ENCODE measurements at regions not wholly inside any gene's neighbourhood (a gene's known extent, or its start where the extent isn't known, plus 50 kb on each side); places are given as distances from the start of the nearest gene placed in this dataset.

DNA sequence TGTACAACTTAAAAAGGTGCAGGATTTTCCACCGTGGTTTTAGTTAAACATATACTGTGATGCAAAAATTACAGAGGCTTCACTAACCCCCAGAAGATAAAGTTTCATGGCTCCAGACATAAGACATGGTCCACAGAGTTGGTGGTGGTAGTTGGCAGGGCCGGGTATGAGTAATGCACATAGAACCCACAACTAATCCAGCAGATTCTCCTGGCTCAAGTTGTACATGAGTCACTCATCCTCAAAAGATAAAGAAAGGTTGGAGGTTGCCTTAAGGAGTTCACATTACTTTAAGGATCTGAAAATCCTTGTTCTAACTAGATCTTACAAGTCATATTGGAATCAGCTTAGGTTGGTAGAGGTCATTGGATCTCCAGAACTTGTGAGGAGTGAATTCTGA, 98.3 kb upstream of the ZBTB20 start:
- TF ChIP-seq POLR2A (IDR thresholded peaks at IDR 0.05): no peak
- TF ChIP-seq, protein P1, sequence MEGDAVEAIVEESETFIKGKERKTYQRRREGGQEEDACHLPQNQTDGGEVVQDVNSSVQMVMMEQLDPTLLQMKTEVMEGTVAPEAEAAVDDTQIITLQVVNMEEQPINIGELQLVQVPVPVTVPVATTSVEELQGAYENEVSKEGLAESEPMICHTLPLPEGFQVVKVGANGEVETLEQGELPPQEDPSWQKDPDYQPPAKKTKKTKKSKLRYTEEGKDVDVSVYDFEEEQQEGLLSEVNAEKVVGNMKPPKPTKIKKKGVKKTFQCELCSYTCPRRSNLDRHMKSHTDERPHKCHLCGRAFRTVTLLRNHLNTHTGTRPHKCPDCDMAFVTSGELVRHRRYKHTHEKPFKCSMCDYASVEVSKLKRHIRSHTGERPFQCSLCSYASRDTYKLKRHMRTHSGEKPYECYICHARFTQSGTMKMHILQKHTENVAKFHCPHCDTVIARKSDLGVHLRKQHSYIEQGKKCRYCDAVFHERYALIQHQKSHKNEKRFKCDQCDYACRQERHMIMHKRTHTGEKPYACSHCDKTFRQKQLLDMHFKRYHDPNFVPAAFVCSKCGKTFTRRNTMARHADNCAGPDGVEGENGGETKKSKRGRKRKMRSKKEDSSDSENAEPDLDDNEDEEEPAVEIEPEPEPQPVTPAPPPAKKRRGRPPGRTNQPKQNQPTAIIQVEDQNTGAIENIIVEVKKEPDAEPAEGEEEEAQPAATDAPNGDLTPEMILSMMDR (IDR thresholded peaks at IDR 0.05): no peak
- peak overlapping the region in 5 of 12 donors; percentile 33 to 68 (median 57) for H3K27ac ChIP-seq
- DNase-seq (peak in 2 of 5 donors; percentile 21 to 51), ATAC-seq (peak in 2 of 4 donors; percentile 69 to 86)
- intact Hi-C loops (cut with DNase I): loop anchor here in 1 of 10 donors (2.0 kb wide), 1 partner anchor 55 kb away; no protein-coding TSS in a partner anchor
- peaks cover 0 to 5% (median 0%) of the 10 kb centered on the region in 12 donors for H3K9me3 ChIP-seq
- no peaks in the 10 kb centered on the region for H3K36me3 ChIP-seq
- peaks cover 0 to 20% (median 4%) of the 10 kb centered on the region in 12 donors for H3K4me1 ChIP-seq
- no peaks in the 10 kb centered on the region for H3K27me3 ChIP-seq
- 94 to 95% (median 94%) methylated on average over 2 of the region's 2 CpGs for WGBS, 4 donors
- no peak overlapping the region for H3K4me3 ChIP-seq

DNA sequence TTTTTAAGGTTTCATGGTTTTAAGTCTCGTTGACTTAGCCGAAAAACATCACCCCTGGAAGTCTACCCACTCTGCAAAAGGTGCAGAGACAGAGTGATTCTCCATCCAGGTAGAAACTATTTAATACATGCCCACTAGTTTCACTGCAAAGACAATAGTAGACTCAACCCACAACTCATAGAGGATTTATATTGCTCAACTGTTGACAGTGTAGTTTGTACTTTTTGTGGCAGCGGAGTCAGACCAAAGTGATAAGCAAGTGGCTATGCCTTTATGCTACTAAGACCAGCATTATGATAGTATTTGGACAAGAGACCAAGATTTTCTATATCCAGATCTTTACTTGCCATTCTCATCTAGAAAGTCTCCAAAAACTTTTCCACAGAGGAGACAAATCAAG, 98.8 kb upstream of the ZBTB20 start:
- Histone ChIP-seq H3K27ac (peak overlapping the region in 6 of 12 donors; percentile 33 to 68 (median 58)), H3K36me3 (no peaks in the 10 kb centered on the region), H3K4me3 (no peak overlapping the region), H3K4me1 (peaks cover 0 to 20% (median 3%) of the 10 kb centered on the region in 12 donors), H3K9me3 (peaks cover 0 to 5% (median 0%) of the 10 kb centered on the region in 12 donors), H3K27me3 (no peaks in the 10 kb centered on the region)
- DNase-seq (no peak), ATAC-seq (no peak)
- TF ChIP-seq, protein P1 (IDR thresholded peaks at IDR 0.05): no peak
- TF ChIP-seq POLR2A (IDR thresholded peaks at IDR 0.05): no peak
- intact Hi-C loops (cut with DNase I): loop anchor here in 1 of 10 donors (2.0 kb wide), 1 partner anchor 55 kb away; no protein-coding TSS in a partner anchor
- WGBS, 4 donors: 95 to 99% (median 98%) methylated on average over 3 of the region's 3 CpGs

- intact Hi-C loops (cut with DNase I): no loop called here
- DNase-seq: no peak
- no peaks in the 10 kb centered on the region for H3K36me3 ChIP-seq
- 58 to 70% (median 61%) methylated on average over 3 of the region's 3 CpGs for WGBS, 4 donors
- ATAC-seq: peak in 3 of 4 donors; percentile 55 to 81 (median 77)
- H3K4me1 ChIP-seq: peaks cover 0 to 20% (median 3%) of the 10 kb centered on the region in 12 donors
- H3K27me3 ChIP-seq: no peaks in the 10 kb centered on the region
- no peak overlapping the region for H3K4me3 ChIP-seq
- peaks cover 0 to 5% (median 0%) of the 10 kb centered on the region in 12 donors for H3K9me3 ChIP-seq
- TF ChIP-seq, protein P1 (IDR thresholded peaks at IDR 0.05): no peak
- TF ChIP-seq POLR2A (IDR thresholded peaks at IDR 0.05): no peak
- peak overlapping the region in 6 of 12 donors; percentile 19 to 68 (median 58) for H3K27ac ChIP-seq
Measured at GRCh38 chr3:115246461-115247020, 99.5 kb upstream of the ZBTB20 start.

DNA sequence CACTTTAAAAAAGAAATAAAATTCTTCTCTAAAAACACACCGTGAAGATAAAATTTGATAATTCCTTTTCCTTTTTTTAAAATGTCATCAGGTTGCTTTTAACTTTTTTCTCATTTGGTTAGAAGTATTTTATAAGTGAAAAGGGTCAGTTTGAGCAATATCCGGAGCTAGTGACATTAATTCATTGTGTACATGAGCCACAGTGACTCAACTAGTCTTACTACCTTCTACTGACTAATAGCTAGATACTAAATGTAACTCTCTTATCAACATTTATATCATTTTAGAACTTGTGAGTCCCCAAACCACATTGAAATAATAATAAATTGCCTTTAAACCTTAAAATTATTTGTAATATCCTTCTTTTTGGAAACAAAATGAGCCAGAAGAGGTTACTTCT, 101.2 kb upstream of the ZBTB20 start:
- peaks cover 0 to 16% (median 2%) of the 10 kb centered on the region in 12 donors for H3K4me1 ChIP-seq
- H3K36me3 ChIP-seq: no peaks in the 10 kb centered on the region
- H3K27ac ChIP-seq: no peak overlapping the region
- H3K9me3 ChIP-seq: peaks cover 0 to 5% (median 0%) of the 10 kb centered on the region in 12 donors
- TF ChIP-seq POLR2A (IDR thresholded peaks at IDR 0.05): no peak
- TF ChIP-seq, protein P1 (IDR thresholded peaks at IDR 0.05): no peak
- intact Hi-C loops (cut with DNase I): no loop called here
- 93 to 95% (median 94%) methylated on average over 2 of the region's 2 CpGs for whole genome bisulfite sequencing, 4 donors
- DNase-seq (no peak), ATAC-seq (no peak)
- no peaks in the 10 kb centered on the region for H3K27me3 ChIP-seq
- H3K4me3 ChIP-seq: no peak overlapping the region

All from heart left ventricle (tissue), 16 donors.